ENCODE measurements at regions not wholly inside any gene's neighbourhood (a gene's known extent, or its start where the extent isn't known, plus 50 kb on each side); places are given as distances from the start of the nearest gene placed in this dataset.
A peak's percentile ranks its signal among the peaks of the same experiment; 100 is the strongest.

DNA sequence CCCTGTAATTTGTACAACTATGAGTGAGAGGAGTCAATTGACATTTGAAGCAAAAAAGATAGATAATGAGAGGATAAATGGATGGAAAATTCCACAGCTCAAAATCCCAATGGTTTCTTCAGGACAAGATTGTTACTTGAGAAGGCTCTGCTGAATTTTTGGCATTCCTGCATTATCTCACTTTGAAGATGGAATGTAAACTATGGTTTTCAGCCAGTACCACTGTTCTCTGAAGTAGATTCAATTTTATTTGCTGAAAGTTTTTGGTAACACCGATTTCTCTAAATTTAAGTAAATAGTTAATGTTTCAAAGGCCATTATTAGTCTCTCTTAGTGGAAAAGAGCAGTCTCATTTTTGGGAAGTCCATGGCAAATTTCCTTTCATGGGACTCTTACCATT, 121.9 kb upstream of the SLC38A2 start:
- Histone ChIP-seq H3K36me3 (no peaks in the 10 kb centered on the region), H3K27ac (peak overlapping the region in 1 of 2 donors; percentile 38), H3K4me1 (ENCODE audit: control insufficient read depth in 1 of 2, low read depth in 2 of 2) (peaks cover 22 to 48% of the 10 kb centered on the region in 2 donors), H3K9me3 (no peaks in the 10 kb centered on the region), H3K27me3 (replicated peaks; ENCODE audit: insufficient read depth) (no peaks in the 10 kb centered on the region), H3K4me3 (no peak overlapping the region)
- DNase-seq (ENCODE audit: low spot score) (no peak), ATAC-seq (ENCODE audit: insufficient number of reproducible peaks, low FRiP score, low read depth) (no peak)
- TF ChIP-seq, protein P1, sequence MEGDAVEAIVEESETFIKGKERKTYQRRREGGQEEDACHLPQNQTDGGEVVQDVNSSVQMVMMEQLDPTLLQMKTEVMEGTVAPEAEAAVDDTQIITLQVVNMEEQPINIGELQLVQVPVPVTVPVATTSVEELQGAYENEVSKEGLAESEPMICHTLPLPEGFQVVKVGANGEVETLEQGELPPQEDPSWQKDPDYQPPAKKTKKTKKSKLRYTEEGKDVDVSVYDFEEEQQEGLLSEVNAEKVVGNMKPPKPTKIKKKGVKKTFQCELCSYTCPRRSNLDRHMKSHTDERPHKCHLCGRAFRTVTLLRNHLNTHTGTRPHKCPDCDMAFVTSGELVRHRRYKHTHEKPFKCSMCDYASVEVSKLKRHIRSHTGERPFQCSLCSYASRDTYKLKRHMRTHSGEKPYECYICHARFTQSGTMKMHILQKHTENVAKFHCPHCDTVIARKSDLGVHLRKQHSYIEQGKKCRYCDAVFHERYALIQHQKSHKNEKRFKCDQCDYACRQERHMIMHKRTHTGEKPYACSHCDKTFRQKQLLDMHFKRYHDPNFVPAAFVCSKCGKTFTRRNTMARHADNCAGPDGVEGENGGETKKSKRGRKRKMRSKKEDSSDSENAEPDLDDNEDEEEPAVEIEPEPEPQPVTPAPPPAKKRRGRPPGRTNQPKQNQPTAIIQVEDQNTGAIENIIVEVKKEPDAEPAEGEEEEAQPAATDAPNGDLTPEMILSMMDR (IDR thresholded peaks at IDR 0.05): no peak

DNA sequence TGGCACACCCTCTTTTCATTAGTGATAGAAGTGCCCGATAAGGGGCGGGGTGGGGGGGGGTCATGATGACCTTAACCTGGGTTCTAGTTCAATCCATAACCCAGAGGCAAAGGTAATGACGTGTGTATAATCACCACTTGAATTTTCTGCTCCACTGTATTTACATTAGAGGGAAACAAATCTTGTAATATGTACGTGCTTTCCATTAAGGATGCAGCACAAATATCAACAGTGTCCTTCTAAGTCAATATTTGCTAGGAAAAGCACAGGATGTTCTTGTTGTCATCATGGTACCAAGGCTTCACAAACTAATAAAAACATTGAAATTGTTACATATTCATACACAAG, 121.2 kb upstream of the SLC38A2 start:
- H3K9me3 ChIP-seq: no peaks in the 10 kb centered on the region
- H3K4me1 ChIP-seq (ENCODE audit: control insufficient read depth in 1 of 2, low read depth in 2 of 2): peaks cover 22 to 51% of the 10 kb centered on the region in 2 donors
- ATAC-seq (ENCODE audit: insufficient number of reproducible peaks, low FRiP score, low read depth) (no peak), DNase-seq (ENCODE audit: low spot score) (no peak)
- no peaks in the 10 kb centered on the region for H3K36me3 ChIP-seq
- H3K4me3 ChIP-seq: no peak overlapping the region
- TF ChIP-seq, protein P1 (IDR thresholded peaks at IDR 0.05): no peak
- peak overlapping the region in 1 of 2 donors; percentile 38 for H3K27ac ChIP-seq
- H3K27me3 ChIP-seq (replicated peaks; ENCODE audit: insufficient read depth): no peaks in the 10 kb centered on the region

DNA sequence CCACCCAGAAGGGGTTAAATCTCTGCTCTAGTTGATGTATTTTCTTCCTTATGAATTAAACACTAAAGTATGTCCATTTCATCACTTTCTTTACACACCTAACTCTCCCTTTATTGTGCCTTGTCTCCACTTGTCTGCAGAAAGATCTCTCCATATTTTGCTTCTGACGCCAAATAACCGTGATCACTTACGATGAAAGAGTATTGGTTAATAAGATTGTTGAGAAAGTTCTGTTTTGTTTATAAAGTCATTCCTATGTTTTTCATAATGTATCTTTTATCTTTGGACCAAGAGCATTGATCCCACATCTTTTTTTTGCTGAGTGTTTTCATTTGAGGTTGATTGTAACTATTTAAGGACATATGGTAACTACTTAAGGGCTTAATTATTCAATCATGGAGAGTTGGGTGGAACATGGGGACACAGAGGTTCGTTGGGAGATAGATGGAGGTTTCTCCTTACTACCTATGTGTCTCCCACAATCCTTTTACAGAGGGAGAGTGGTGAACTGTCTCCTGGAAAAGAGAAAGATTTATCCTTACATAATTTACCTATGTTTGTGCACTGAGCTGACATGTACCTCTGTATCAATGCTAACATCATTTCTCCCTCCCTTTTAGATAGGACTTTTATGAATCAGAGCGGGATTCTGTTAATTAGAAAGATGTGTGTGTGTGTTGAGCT, 120.7 kb upstream of the SLC38A2 start:
- H3K9me3 ChIP-seq: no peaks in the 10 kb centered on the region
- H3K27ac ChIP-seq: peak overlapping the region in 1 of 2 donors; percentile 38
- H3K36me3 ChIP-seq: no peaks in the 10 kb centered on the region
- TF ChIP-seq, protein P1 (IDR thresholded peaks at IDR 0.05): no peak
- no peaks in the 10 kb centered on the region for H3K27me3 ChIP-seq (replicated peaks; ENCODE audit: insufficient read depth)
- H3K4me1 ChIP-seq (ENCODE audit: control insufficient read depth in 1 of 2, low read depth in 2 of 2): peaks cover 22 to 51% of the 10 kb centered on the region in 2 donors
- H3K4me3 ChIP-seq: no peak overlapping the region
- ATAC-seq (ENCODE audit: insufficient number of reproducible peaks, low FRiP score, low read depth) (no peak), DNase-seq (ENCODE audit: low spot score) (no peak)

DNA sequence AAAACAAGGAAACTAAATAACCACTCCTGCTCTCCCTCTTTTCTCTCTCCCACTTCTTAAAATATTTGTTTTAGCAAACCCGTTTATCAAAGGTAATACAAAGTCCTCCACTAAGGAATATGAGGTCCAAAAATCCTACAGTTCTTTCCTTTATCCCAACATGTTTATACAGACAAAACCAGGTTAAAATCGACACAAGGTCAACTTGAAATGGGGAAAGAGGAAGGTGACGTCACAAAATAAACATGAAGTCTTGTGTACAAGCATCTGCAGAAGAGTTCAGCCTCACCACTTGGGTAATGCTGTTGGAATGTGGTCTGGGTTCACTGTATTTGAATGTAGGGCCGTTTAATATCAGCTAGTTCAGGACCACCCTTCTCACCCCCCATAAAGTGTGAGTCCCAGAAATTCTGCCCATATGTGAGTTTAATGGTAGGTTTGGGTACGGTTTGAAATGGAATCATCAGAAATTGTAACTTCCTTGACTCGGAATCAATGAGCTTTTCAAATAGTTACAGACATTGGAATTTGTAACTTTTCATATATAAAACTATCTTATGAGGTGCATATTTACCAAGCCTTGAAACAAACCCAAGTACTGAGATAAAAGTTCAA, 120.0 kb upstream of the SLC38A2 start:
- peak; percentile 43 for ATAC-seq (ENCODE audit: insufficient number of reproducible peaks, low FRiP score, low read depth)
- H3K4me1 ChIP-seq (ENCODE audit: control insufficient read depth in 1 of 2, low read depth in 2 of 2): peaks cover 22 to 51% of the 10 kb centered on the region in 2 donors
- H3K27ac ChIP-seq: peak overlapping the region in 1 of 2 donors; percentile 58
- H3K9me3 ChIP-seq: no peaks in the 10 kb centered on the region
- H3K4me3 ChIP-seq: no peak overlapping the region
- TF ChIP-seq, protein P1 (IDR thresholded peaks at IDR 0.05): no peak
- H3K27me3 ChIP-seq (replicated peaks; ENCODE audit: insufficient read depth): no peaks in the 10 kb centered on the region
- DNase-seq (ENCODE audit: low spot score): no peak
- no peaks in the 10 kb centered on the region for H3K36me3 ChIP-seq

DNA sequence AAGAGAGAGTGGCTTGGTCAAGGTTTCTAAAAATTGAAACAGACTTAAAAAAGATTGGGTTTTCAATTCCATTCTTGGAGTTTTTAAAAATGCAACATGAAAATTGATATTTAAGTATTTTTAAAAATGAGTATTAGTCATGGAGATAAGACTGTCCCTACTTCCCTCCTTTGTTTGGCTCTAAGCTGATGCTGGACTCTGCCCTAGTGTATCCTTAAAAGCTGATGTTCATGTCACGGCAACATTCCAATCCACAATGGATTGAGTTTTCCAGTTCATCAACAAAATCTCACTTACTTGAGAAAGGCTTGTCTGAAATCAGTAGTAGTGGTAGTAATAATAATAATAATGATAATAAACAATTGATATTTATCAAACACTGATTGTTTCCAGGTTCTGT, 119.0 kb upstream of the SLC38A2 start:
- H3K4me1 ChIP-seq (ENCODE audit: control insufficient read depth in 1 of 2, low read depth in 2 of 2): peaks cover 22 to 51% of the 10 kb centered on the region in 2 donors
- ATAC-seq (ENCODE audit: insufficient number of reproducible peaks, low FRiP score, low read depth) (no peak), DNase-seq (ENCODE audit: low spot score) (no peak)
- TF ChIP-seq, protein P1 (IDR thresholded peaks at IDR 0.05): no peak
- H3K27me3 ChIP-seq (replicated peaks; ENCODE audit: insufficient read depth): no peaks in the 10 kb centered on the region
- H3K27ac ChIP-seq: peak overlapping the region in 1 of 2 donors; percentile 58
- H3K4me3 ChIP-seq: no peak overlapping the region
- no peaks in the 10 kb centered on the region for H3K9me3 ChIP-seq
- H3K36me3 ChIP-seq: no peaks in the 10 kb centered on the region
